ENCODE measurements at regions not wholly inside any gene's neighbourhood (a gene's known extent, or its start where the extent isn't known, plus 50 kb on each side); places are given as distances from the start of the nearest gene placed in this dataset.

DNA sequence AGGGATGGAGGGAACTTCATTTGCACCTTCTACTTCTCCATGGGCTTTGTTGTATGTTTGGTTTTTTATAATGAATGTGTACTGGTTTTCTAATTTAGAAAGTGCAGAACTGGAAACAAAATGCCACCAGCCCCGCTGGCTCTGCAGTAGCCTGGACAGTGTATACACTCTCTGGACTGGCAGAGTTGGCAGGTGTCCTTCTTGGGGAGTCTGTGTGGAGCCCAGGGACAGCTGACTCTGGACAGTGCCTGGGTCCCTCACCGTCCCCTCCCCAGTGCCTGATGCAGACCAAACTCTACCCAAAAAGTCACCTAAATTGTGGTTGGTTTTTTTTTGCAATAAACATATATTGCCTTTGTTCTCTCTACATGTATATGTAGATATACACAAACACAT lies 91.0 kb downstream of the SLC2A10 start:
- TF ChIP-seq TOX (CRISPR knock-in tag; IDR thresholded peaks at IDR 0.05; ENCODE audit: borderline replicate concordance) = no peak
- TF ChIP-seq PPARA (CRISPR knock-in tag; IDR thresholded peaks at IDR 0.05; ENCODE audit: borderline replicate concordance) = no peak
- TF ChIP-seq TCF4 (CRISPR knock-in tag; IDR thresholded peaks at IDR 0.05; ENCODE audit: borderline replicate concordance) = no peak
- TF ChIP-seq, protein P1, sequence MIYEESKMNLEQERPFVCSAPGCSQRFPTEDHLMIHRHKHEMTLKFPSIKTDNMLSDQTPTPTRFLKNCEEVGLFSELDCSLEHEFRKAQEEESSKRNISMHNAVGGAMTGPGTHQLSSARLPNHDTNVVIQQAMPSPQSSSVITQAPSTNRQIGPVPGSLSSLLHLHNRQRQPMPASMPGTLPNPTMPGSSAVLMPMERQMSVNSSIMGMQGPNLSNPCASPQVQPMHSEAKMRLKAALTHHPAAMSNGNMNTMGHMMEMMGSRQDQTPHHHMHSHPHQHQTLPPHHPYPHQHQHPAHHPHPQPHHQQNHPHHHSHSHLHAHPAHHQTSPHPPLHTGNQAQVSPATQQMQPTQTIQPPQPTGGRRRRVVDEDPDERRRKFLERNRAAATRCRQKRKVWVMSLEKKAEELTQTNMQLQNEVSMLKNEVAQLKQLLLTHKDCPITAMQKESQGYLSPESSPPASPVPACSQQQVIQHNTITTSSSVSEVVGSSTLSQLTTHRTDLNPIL (CRISPR knock-in tag; IDR thresholded peaks at IDR 0.05; ENCODE audit: low read depth) = no peak
- no peak for TF ChIP-seq ZC3H10 (CRISPR knock-in tag; IDR thresholded peaks at IDR 0.05)
- no peak for TF ChIP-seq ISL1 (CRISPR knock-in tag; IDR thresholded peaks at IDR 0.05)
- no peak for TF ChIP-seq RARB (CRISPR knock-in tag; IDR thresholded peaks at IDR 0.05)
